NCI-H1048 (cell line): ENCODE measurements at regions not wholly inside any gene's neighbourhood (a gene's known extent, or its start where the extent isn't known, plus 50 kb on each side); places are given as distances from the start of the nearest gene placed in this dataset.

Experiments used
- DNase-seq: peaks from one replicate; lab custom pipeline; 2025; lab: John Stamatoyannopoulos, UW

DNA sequence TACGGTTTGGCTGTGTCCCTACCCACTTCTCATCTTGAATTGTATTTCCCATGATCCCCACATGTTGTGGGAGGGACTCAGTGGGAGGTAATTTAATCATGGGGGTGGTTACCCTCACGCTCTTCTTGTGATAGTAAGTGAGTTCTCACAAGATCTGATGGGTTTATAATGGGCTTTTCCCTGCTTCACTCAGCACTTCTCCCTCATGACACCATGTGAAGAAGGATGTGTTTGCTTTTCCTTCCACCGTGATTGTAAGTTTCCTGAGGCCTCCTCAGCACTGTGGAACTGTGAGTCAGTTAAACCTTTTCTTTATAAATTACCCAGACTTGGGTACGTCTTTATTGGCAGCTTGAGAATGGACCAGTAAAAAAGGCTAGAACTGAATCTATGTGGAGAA is 750.0 kb upstream of the ID2 start:
- DNase-seq = no peak

DNA sequence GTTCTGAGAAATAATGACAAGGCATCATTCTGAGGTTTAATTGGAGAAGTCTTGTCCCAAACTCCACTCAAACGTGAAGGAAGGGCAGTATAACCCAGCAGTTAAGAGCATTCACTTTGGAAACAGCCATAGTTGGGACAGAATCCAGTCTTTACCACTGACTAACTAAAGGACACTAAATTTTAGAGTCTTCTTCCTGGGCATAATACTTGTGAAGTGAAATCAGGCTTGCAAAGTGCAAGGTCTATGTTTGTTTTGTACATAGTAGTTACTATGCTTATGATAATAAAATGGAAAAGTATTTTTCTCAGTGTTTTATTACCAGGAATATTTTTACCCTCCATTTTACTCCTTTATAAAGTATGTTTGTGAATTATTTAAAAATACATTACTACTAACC is 748.2 kb upstream of the ID2 start:
- DNase-seq = no peak

- no peak for DNase-seq
These were observed 747.4 kb upstream of the ID2 start for GRCh38 chr2:7934476-7934875.

DNA sequence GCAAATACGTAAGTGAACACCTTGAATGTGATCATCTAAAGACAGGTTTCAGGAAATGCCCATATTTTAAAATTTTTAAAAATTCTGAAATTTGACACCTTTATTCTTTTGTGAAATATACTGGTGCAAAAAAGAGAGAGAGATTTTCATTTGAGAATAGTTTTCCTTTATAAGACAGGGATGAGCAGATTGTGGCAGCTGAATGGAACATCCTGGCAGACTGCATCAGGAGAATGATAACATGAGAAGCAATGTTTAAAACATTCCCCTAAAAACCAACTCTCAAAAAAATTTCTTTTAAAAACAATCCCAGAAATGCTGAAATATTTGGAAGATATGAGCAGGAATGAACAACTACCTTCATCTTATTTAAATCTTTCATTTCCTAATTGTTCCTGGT is 744.8 kb upstream of the ID2 start:
- no peak for DNase-seq

- no peak for DNase-seq
These were observed 741.1 kb upstream of the ID2 start for GRCh38 chr2:7940723-7941122.

GRCh38 chr2:7943446-7943845 is 738.4 kb upstream of the ID2 start:
- no peak for DNase-seq

- DNase-seq = no peak
These were observed 736.8 kb upstream of the ID2 start for GRCh38 chr2:7945026-7945425.

DNA sequence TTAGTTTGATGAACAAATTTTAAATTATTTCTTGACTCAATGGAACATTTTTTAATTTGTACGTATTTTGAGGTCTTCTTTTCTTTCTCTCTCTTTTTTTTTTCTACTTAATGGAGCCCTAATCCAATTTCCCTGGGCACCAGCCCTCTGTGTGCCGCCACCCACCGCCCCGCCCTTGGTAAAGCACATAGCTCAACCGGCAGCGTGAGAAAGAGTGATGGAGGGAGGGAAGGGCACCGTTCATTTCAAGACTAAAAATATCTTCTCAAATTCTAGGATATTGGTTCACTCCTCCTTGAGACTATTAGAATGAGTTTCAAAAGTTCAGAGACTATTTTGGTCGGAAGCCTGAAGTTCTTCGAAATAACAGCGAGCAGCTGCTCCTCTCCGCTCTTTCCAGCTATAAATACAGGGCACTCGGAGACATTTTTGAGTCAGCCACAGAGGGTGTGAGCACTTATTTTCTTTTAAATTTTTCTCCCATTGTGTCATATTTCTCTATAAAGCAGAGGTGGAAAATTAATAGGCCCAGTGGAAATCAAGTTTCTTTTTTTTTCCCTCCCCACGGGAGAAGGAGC is 731.7 kb upstream of the ID2 start:
- DNase-seq = no peak

DNA sequence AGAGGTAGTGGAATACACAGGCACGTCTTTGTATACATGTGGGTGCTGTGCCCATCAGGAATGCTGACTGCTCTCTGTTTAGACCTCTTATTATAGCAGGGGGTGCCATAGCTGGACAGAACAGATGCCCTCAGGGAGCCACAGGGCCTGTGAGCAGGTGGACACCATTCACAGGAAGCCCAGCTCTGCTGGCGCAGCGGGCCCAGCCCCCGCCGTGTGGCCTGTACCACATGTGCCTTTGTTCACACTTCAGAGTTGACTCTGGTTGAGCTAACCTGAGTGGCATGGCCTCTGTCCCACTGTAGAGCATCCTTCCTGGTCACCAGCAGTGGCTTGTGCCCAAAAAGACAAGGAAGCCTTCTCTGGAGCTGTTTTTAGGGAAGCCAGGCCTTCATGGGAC is 730.9 kb upstream of the ID2 start:
- no peak for DNase-seq

DNA sequence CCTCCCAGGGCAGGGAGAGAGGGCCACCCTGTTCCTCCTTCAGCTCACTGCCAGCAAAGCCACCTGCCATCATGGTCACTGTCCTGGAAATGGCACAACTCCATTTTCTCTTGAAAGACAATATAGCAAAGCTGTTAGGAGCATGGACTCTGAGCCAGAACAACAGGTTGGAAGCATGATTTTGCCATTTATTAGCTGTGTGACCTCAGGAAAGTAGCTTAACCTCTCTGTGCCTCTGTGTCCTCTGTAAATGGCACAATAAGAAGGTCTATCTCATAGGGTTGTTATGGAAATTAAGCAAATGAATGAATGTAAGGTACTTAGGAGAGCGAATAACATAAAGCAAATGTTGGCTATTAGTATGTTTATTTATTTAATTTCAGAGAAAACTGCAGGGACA is 730.4 kb upstream of the ID2 start:
- DNase-seq = no peak

DNA sequence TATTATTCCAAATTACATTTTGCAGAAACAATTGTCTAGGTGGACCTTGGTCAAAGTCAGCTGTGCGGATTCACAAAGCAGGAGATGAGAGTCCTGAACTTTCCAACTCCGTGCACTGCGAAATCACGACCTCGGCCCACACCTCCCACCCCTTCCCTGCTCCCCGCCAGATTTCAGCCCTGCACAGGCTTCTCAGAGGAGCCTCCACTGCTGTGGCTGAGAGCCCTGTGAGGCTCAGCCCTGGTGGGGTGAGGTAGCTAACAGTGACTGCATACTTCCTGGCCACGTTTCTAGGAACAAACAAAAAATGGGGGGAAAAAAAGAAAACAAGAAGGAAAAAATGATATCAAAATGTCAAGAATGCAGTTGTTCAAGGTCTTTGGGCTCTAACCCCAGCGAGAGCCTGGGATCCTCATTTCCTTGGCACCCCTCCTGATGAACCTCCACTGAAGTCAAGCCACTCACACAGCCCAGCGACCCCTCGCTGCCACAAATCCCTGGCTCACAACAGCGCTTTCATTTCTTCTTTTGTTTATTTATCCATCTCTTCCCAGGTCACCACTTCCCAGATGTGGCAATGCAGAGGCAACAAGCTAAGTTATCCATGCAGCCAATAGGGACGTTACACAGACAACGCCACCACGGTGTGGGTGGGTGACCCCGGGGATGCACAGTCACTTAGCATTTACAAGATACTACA is 729.7 kb upstream of the ID2 start:
- DNase-seq = no peak

- DNase-seq = no peak
These were observed 728.7 kb upstream of the ID2 start for GRCh38 chr2:7953195-7953594.

- no peak for DNase-seq
These were observed 727.6 kb upstream of the ID2 start for GRCh38 chr2:7954234-7954633.

- no peak for DNase-seq
These were observed 725.6 kb upstream of the ID2 start for GRCh38 chr2:7956126-7956689.

DNA sequence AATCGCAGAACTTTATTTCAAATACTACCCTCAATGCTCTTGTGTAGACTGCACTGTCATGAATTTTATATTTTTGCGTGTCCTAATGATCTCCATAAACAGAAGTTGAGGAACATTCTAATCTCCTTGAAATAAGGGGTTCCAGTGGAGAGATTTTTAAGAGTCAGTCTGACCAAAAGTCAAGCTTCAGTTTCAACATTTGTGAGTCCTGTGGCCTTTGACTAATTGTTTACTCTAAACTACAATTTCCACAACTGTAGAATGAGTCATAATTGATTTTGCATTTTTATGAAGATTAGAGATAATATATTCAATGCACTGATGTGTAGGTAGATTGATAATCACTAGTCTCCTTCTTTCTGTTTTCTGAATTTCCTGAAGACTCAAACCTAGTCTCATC is 720.3 kb upstream of the ID2 start:
- no peak for DNase-seq

GRCh38 chr2:7962161-7962560 is 719.7 kb upstream of the ID2 start:
- no peak for DNase-seq

DNA sequence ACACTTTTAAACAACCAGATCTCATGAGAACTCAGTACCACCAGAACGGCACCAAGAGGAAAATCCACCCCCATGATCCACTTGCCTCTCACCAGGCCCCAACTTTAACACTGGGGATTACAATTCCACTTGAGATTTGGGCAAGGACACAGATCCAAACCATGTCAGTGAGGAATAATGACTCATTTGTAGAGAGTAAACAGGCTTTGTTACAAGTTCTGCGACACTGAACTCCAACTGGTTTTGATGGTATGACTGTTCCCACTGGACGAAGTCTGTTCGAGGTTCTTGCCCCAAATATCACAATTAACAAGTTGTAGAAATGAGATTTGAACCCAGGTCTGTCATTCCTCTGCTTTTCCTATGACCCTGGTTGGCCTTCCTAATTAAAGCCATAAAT is 718.1 kb upstream of the ID2 start:
- no peak for DNase-seq

DNA sequence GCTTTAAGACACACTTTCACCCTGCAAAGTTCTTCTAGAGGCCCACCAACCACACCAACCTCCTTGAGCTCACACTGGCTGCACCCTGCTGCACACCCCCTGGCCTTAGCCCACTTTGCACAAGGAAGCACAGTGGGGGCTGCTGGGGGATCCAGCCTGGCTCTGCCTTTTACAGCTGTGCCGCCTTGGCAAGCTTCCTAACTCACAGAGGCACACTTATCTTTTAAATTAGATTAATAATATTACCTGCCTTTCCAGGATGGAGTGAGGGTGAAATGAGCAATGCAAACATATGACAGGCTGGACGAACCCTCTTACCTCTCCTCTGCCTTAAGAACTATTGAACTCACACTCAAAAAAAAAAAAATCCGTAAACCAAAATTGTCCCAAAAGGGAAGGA is 715.8 kb upstream of the ID2 start:
- DNase-seq = no peak

GRCh38 chr2:7967707-7968405 is 714.0 kb upstream of the ID2 start:
- no peak for DNase-seq

DNA sequence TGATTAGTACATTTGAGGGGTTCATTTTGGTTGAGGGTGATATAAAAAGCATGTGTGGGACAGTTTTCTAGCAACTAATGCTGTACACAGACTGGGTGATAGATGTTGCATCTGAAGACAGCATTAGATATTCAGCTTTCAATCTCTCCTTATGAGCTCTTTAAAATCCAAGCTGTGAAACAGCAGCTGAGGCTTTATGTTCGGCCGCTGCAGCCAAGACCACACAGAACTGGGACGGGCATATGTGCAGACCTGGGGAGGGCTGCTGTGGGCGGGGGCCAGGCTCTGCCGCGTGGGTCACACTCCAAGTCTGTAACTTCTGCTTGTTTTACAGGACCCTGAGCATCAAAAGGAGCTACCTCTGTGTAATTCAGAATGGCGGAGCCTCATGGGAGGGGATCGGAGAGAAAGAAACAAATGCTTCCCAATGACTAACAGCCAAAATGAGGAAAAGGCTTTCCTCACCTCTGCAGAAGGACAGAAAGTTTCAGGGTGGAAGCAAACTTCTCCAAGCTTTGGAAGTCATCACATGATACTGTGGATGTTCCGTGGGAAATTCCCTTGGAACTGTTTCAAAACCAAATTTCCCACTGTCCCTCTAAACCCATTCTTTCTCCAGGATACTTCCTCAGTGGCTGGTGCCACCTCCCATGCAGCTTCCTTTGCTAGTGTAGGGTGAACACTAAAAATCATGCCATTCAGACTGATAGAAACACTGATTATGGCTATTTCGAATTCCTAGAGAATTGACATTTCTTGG is 711.9 kb upstream of the ID2 start:
- no peak for DNase-seq

GRCh38 chr2:7971248-7971647 is 710.6 kb upstream of the ID2 start:
- DNase-seq = no peak

- DNase-seq = no peak
These were observed 710.0 kb upstream of the ID2 start for GRCh38 chr2:7971841-7972240.

GRCh38 chr2:7972670-7973069 is 709.2 kb upstream of the ID2 start:
- DNase-seq = no peak
